ENCODE measurements at regions not wholly inside any gene's neighbourhood (a gene's known extent, or its start where the extent isn't known, plus 50 kb on each side); places are given as distances from the start of the nearest gene placed in this dataset.

- Histone ChIP-seq H2AFZ (ENCODE audit: control insufficient read depth, low read length) (no peak overlapping the region), H4K20me1 (ENCODE audit: control insufficient read depth, extremely low read depth, insufficient read depth, low read length) (no peaks in the 10 kb centered on the region), H3K27ac (ENCODE audit: control insufficient read depth, insufficient read depth, low read length) (no peak overlapping the region), H3K9me1 (ENCODE audit: control insufficient read depth, extremely low read depth, insufficient read depth, low read length) (no peaks in the 10 kb centered on the region), H3K4me2 (ENCODE audit: control insufficient read depth, extremely low read depth, insufficient read depth, low read depth, low read length) (no peak overlapping the region), H3K27me3 (ENCODE audit: control insufficient read depth, extremely low read depth, insufficient read depth, low read length) (no peaks in the 10 kb centered on the region), H3K4me3 (ENCODE audit: control insufficient read depth in 2 of 3, extremely low read depth in 1 of 3, insufficient read depth in 2 of 3, low read depth in 1 of 3, low read length in 3 of 3) (no peak overlapping the region), H3K9ac (ENCODE audit: control insufficient read depth, extremely low read depth, insufficient read depth, low read length) (no peak overlapping the region), H3K4me1 (ENCODE audit: control insufficient read depth, extremely low read depth, insufficient read depth, low read length) (no peaks in the 10 kb centered on the region), H3K9me3 (ENCODE audit: control insufficient read depth, low read depth, low read length) (peaks cover 2% of the 10 kb centered on the region), H3K36me3 (ENCODE audit: control insufficient read depth in 2 of 2, extremely low read depth in 1 of 2, insufficient read depth in 2 of 2, low read length in 2 of 2) (no peaks in the 10 kb centered on the region), H3K79me2 (ENCODE audit: control insufficient read depth, insufficient read depth, low read length) (no peaks in the 10 kb centered on the region)
- dilution Hi-C loops (cut with MboI; ENCODE audit: extremely low pct_ligation_motif_present, low sequenced_read_pairs) = no loop called here
- no peak for DNase-seq (ENCODE audit: low read depth, low spot score)
- FAIRE-seq = no peak
- no peak for TF ChIP-seq EZH2 (IDR thresholded peaks at IDR 0.05; ENCODE audit: low read length)
- no peak for TF ChIP-seq CTCF (optimal IDR thresholded peaks at IDR 0.05 in 1 of 3, IDR thresholded peaks at IDR 0.05 in 1 of 3, conservative IDR thresholded peaks at IDR 0.05 in 1 of 3; ENCODE audit: extremely low read depth in 1 of 3, insufficient read depth in 2 of 3, low read length in 3 of 3)
Observed at GRCh38 chr2:83874066-83874465, 585.0 kb downstream of the SUCLG1 start.

- no peak overlapping the region for H3K9ac ChIP-seq (ENCODE audit: control insufficient read depth, extremely low read depth, insufficient read depth, low read length)
Observed at GRCh38 chr2:83873110-83873509, 586.0 kb downstream of the SUCLG1 start.

More at GRCh38 chr2:83873110-83873509, 586.0 kb downstream of the SUCLG1 start:
- Histone ChIP-seq H3K27ac (ENCODE audit: control insufficient read depth, insufficient read depth, low read length) (no peak overlapping the region), H2AFZ (ENCODE audit: control insufficient read depth, low read length) (no peak overlapping the region), H4K20me1 (ENCODE audit: control insufficient read depth, extremely low read depth, insufficient read depth, low read length) (no peaks in the 10 kb centered on the region), H3K27me3 (ENCODE audit: control insufficient read depth, extremely low read depth, insufficient read depth, low read length) (no peaks in the 10 kb centered on the region), H3K4me2 (ENCODE audit: control insufficient read depth, extremely low read depth, insufficient read depth, low read depth, low read length) (no peak overlapping the region), H3K4me1 (ENCODE audit: control insufficient read depth, extremely low read depth, insufficient read depth, low read length) (no peaks in the 10 kb centered on the region), H3K4me3 (ENCODE audit: control insufficient read depth in 2 of 3, extremely low read depth in 1 of 3, insufficient read depth in 2 of 3, low read depth in 1 of 3, low read length in 3 of 3) (no peak overlapping the region), H3K9me1 (ENCODE audit: control insufficient read depth, extremely low read depth, insufficient read depth, low read length) (no peaks in the 10 kb centered on the region), H3K79me2 (ENCODE audit: control insufficient read depth, insufficient read depth, low read length) (no peaks in the 10 kb centered on the region), H3K9me3 (ENCODE audit: control insufficient read depth, low read depth, low read length) (peaks cover 2% of the 10 kb centered on the region), H3K36me3 (ENCODE audit: control insufficient read depth in 2 of 2, extremely low read depth in 1 of 2, insufficient read depth in 2 of 2, low read length in 2 of 2) (no peaks in the 10 kb centered on the region)
- no peak for FAIRE-seq
- no peak for TF ChIP-seq CTCF (optimal IDR thresholded peaks at IDR 0.05 in 1 of 3, IDR thresholded peaks at IDR 0.05 in 1 of 3, conservative IDR thresholded peaks at IDR 0.05 in 1 of 3; ENCODE audit: extremely low read depth in 1 of 3, insufficient read depth in 2 of 3, low read length in 3 of 3)
- TF ChIP-seq EZH2 (IDR thresholded peaks at IDR 0.05; ENCODE audit: low read length) = no peak
- no peak for DNase-seq (ENCODE audit: low read depth, low spot score)
- dilution Hi-C loops (cut with MboI; ENCODE audit: extremely low pct_ligation_motif_present, low sequenced_read_pairs) = no loop called here
